Tibial nerve (tissue), 4 donors: ENCODE measurements at regions not wholly inside any gene's neighbourhood (a gene's known extent, or its start where the extent isn't known, plus 50 kb on each side); places are given as distances from the start of the nearest gene placed in this dataset.

Experiments
- DNase-seq, 2 donors: peaks; one replicate each; pipeline ENCODE4 v3.0.0-alpha.2; 2019; ENCODE audit warnings: low spot score in 2 of 2
- H3K27ac ChIP-seq, 4 donors: fragments of 200-600 bp; sonication (generic) in 3 of 4; one replicate each; pipeline ENCODE4 v1.5.1; 2017 to 2019; ENCODE audit warnings: mild to moderate bottlenecking in 1 of 4
- H3K27me3 ChIP-seq, 2 donors: fragments of 200-600 bp; sonication (generic) in 1 of 2; one replicate each; pipeline versions ENCODE4 v1.5.1 to v1.6.0; 2017 to 2019
- H3K36me3 ChIP-seq, 3 donors: fragments of 200-600 bp; sonication (generic); one replicate each; pipeline ENCODE4 v1.5.1; 2018 to 2019
- H3K4me1 ChIP-seq, 4 donors: fragments of 200-600 bp; sonication (generic) in 3 of 4; one replicate each; pipeline ENCODE4 v1.5.1; 2017 to 2019
- H3K4me3 ChIP-seq, 4 donors: fragments of 200-600 bp; sonication (generic) in 3 of 4; one replicate each; pipeline ENCODE4 v1.5.1; 2017 to 2019; ENCODE audit warnings: mild to moderate bottlenecking in 1 of 4, moderate library complexity in 1 of 4
- H3K9me3 ChIP-seq, 4 donors: fragments of 200-600 bp; sonication (generic) in 3 of 4; one replicate each; pipeline ENCODE4 v1.5.1; 2017 to 2019
- EP300 ChIP-seq, 2 donors: sonication (generic); formaldehyde crosslinking; IDR thresholded peaks; one replicate each; pipeline ENCODE4 v1.6.1; 2017; ENCODE audit warnings: antibody characterized with exemption in 2 of 2, mild to moderate bottlenecking in 1 of 2
- POLR2A ChIP-seq, 2 donors: fragments of 450-650 bp; IDR thresholded peaks; one replicate each; pipeline ENCODE4 v1.6.1; 2017; ENCODE audit warnings: antibody characterized with exemption in 2 of 2, mild to moderate bottlenecking in 2 of 2, moderate library complexity in 2 of 2
- WGBS, 2 donors: methylation state at CpG; one replicate each; pipeline ENCODE4 v1.1.5; 2018; 5-methylcytosine and 5-hydroxymethylcytosine counted together
- TF ChIP-seq, protein P1 (sequence below), 5 experiments: fragments of 200-600 bp in 3 of 5; fragments of 450-650 bp in 2 of 5; sonication (generic) in 3 of 5; IDR thresholded peaks; one replicate each; pipeline ENCODE4 v1.5.1; 2016 to 2019; ENCODE audit warnings: antibody characterized with exemption in 5 of 5, mild to moderate bottlenecking in 3 of 5, moderate library complexity in 2 of 5

DNA sequence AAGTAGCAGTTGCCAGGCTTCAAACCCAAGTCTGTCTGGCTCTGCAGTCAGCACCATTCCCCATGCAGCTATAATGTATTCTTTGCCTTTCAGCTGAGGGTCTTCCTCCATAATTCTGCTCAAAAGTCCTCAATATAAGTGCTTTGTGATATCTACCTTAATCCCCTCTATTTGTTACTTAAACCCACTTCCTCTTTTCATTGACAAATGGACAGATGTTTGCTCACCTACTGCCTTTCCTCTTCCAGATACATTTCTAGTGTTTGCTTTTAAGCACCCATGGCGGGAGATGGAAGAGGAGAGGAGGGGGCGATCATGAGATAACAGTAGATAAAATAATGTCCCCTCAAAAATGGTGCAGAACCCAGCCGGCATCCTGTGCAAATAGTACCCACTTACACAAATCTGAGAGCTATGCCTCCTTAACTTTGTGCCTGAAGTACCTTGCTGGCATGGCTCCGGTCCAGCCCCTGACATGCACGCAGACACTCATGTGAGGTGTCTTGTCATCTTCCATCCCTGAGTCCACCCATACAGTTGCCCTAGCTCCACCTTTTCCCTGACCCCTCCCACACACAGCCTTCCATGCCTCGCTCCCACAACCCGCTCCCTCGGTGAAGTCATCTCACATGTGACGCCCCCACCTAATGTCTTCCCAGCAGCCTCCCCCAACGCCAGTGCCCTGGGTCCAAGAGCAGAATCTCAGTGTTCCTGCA lies 109.6 kb downstream of the TRIM29 start:
- DNase-seq, result no peak
- no peaks in the 10 kb centered on the region for H3K36me3 ChIP-seq
- no peak overlapping the region for H3K27ac ChIP-seq
- no peaks in the 10 kb centered on the region for H3K9me3 ChIP-seq
- no peak overlapping the region for H3K4me3 ChIP-seq
- peaks cover 0 to 6% of the 10 kb centered on the region in 2 donors for H3K27me3 ChIP-seq
- no peak for TF ChIP-seq POLR2A (IDR thresholded peaks at IDR 0.05)
- TF ChIP-seq EP300 (IDR thresholded peaks at IDR 0.05), result no peak
- TF ChIP-seq, protein P1, sequence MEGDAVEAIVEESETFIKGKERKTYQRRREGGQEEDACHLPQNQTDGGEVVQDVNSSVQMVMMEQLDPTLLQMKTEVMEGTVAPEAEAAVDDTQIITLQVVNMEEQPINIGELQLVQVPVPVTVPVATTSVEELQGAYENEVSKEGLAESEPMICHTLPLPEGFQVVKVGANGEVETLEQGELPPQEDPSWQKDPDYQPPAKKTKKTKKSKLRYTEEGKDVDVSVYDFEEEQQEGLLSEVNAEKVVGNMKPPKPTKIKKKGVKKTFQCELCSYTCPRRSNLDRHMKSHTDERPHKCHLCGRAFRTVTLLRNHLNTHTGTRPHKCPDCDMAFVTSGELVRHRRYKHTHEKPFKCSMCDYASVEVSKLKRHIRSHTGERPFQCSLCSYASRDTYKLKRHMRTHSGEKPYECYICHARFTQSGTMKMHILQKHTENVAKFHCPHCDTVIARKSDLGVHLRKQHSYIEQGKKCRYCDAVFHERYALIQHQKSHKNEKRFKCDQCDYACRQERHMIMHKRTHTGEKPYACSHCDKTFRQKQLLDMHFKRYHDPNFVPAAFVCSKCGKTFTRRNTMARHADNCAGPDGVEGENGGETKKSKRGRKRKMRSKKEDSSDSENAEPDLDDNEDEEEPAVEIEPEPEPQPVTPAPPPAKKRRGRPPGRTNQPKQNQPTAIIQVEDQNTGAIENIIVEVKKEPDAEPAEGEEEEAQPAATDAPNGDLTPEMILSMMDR (IDR thresholded peaks at IDR 0.05), result no peak
- H3K4me1 ChIP-seq, result no peaks in the 10 kb centered on the region
- 69 to 75% methylated on average over 10 of the region's 10 CpGs for WGBS, 2 donors

DNA sequence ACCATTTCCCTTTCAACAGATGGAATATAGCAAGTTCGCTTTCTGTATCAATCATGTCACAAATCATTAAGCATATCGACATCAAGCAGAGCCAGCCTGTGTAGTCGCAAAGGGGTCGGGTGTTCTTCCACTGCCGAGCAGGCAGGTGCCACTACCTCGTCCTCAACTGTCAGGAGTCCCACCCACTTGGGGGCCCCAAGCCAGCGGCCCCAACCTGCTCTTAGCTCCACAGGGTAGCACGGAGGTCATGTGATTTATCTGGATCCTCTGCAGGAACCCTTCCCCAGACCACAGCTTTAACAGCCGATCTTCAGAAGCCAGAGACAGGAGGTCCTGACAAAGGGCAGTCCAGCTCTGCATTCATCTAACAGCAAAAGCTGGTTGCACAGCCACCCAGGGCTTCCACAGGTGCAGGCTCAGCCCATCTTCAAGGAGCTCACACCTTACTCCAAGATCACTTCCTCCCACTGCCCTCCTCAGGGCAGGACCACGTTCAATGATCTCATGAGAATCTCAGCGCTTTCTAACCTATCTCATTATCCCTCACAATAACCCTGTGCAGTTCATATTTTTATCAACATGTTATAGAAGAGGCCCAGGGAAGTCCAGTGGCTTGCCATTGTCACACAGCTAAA lies 110.2 kb downstream of the TRIM29 start:
- no peak for DNase-seq
- no peaks in the 10 kb centered on the region for H3K9me3 ChIP-seq
- no peaks in the 10 kb centered on the region for H3K4me1 ChIP-seq
- 79 to 82% methylated on average over 8 to 11 of the region's 11 CpGs for WGBS, 2 donors
- TF ChIP-seq, protein P1 (IDR thresholded peaks at IDR 0.05), result no peak
- no peak for TF ChIP-seq POLR2A (IDR thresholded peaks at IDR 0.05)
- TF ChIP-seq EP300 (IDR thresholded peaks at IDR 0.05), result no peak
- peaks cover 0 to 6% of the 10 kb centered on the region in 2 donors for H3K27me3 ChIP-seq
- H3K4me3 ChIP-seq, result no peak overlapping the region
- H3K27ac ChIP-seq, result no peak overlapping the region
- H3K36me3 ChIP-seq, result no peaks in the 10 kb centered on the region

DNA sequence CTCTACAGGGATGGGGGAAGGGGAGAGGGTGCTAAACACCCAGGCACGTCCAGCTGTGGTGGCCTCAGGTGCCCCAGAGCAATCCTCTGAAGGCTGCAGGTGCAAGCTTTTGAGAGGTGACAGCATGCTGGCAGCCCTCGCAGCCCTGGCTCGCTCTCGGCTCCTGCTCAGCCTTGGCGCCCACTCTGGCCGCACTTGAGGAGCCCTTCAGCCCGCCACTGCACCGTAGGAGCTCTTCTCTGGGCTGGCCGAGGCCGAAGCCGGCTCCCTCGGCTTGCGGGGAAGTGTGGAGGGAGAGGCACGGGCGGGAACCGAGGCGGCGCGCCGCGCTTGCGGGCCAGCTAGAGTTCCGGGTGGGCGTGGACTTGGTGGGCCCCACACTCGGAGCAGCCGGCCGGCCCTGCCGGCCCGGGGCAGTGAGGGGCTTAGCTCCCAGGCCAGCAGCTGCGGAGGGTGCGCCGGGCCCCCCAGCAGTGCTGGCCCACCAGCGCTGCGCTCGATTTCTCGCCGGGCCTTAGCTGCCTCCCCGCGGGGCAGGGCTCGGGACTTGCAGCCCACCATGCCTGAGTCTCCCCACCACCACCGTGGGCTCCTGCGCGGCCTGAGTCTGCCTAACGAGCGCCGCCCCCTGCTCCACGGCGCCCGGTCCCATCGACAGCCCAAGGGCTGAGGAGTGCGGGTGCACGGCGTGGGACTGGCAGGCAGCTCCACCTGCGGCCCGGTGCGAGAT lies 112.1 kb downstream of the TRIM29 start:
- H3K27me3 ChIP-seq, result peaks cover 0 to 6% of the 10 kb centered on the region in 2 donors
- 91 to 93% methylated on average over 39 to 54 of the region's 56 CpGs for WGBS, 2 donors

DNA sequence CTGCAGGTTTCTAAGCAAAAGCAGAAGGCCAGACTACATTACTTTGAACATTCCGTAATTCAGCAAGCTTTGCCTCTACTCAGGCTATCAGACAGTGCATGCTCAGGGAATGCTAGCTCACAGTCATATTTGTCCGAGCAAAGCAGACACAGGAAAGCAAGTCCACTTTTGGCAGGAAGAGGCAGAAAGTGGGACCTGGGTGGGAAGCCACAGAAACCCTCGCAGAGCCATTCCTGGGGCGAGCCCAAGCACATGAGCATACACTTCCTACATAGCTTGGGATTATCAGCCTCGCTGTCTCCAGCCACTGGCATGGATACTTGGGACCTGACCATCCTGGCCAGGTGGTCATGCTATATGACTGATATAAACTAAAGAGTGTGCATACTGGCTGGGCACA lies 113.3 kb downstream of the TRIM29 start:
- 66 to 75% methylated on average over 5 of the region's 5 CpGs for WGBS, 2 donors
- DNase-seq, result no peak
- TF ChIP-seq, protein P1 (IDR thresholded peaks at IDR 0.05), result no peak
- no peak for TF ChIP-seq POLR2A (IDR thresholded peaks at IDR 0.05)
- no peak for TF ChIP-seq EP300 (IDR thresholded peaks at IDR 0.05)

More for the DNA sequence above, 112.1 kb downstream of the TRIM29 start:
- H3K36me3 ChIP-seq, result no peaks in the 10 kb centered on the region
- no peak for DNase-seq
- H3K27ac ChIP-seq, result no peak overlapping the region
- TF ChIP-seq EP300 (IDR thresholded peaks at IDR 0.05) (no peak), POLR2A (IDR thresholded peaks at IDR 0.05) (no peak)
- TF ChIP-seq, protein P1 (IDR thresholded peaks at IDR 0.05), result no peak
- no peak overlapping the region for H3K4me3 ChIP-seq
- H3K9me3 ChIP-seq, result no peaks in the 10 kb centered on the region
- no peaks in the 10 kb centered on the region for H3K4me1 ChIP-seq

DNA sequence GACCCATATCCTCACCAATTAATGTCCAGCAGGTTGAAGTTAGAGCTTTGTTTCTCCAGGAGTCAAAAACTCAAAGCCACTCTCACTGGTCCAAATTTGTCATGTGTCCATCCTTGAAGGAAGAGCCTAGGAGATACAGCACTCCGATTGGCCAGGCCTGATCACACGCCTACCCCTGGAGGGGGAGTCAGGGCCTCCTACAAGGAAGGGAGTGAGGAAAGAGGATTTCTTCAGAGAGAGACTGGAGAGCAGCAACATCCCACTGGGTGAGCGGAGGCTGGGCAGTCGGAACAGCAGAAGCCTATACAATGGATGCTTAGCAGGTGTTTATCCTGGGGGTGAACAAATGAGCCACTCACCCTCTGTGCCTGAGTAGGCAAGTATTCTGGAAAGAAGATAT lies 113.9 kb downstream of the TRIM29 start:
- H3K4me1 ChIP-seq, result no peaks in the 10 kb centered on the region
- no peak for DNase-seq
- no peak for TF ChIP-seq EP300 (IDR thresholded peaks at IDR 0.05)
- TF ChIP-seq, protein P1 (IDR thresholded peaks at IDR 0.05), result no peak
- TF ChIP-seq POLR2A (IDR thresholded peaks at IDR 0.05), result no peak
- 64 to 84% methylated on average over 4 of the region's 4 CpGs for WGBS, 2 donors
- no peaks in the 10 kb centered on the region for H3K36me3 ChIP-seq
- H3K27me3 ChIP-seq, result peaks cover 0 to 6% of the 10 kb centered on the region in 2 donors
- H3K4me3 ChIP-seq, result no peak overlapping the region
- no peak overlapping the region for H3K27ac ChIP-seq
- H3K9me3 ChIP-seq, result no peaks in the 10 kb centered on the region

More for the DNA sequence above, 113.3 kb downstream of the TRIM29 start:
- Histone ChIP-seq H3K4me3 (no peak overlapping the region), H3K27me3 (peaks cover 0 to 6% of the 10 kb centered on the region in 2 donors), H3K27ac (no peak overlapping the region), H3K9me3 (no peaks in the 10 kb centered on the region), H3K4me1 (no peaks in the 10 kb centered on the region), H3K36me3 (no peaks in the 10 kb centered on the region)
